Stimulated activated naive CD8-positive, alpha-beta T cell treated with anti-CD3 and anti-CD28 coated beads, Interleukin-15, amount 100 ng/mL, for 72 hours (primary cell): ENCODE measurements at regions not wholly inside any gene's neighbourhood (a gene's known extent, or its start where the extent isn't known, plus 50 kb on each side); places are given as distances from the start of the nearest gene placed in this dataset.

ENCODE experiments used
- ATAC-seq: fragments of 150-1000 bp; cut with Tn5 transposase; 2 replicates; pipeline ENCODE4 v1.10.0; 2021; ENCODE audit warnings: mild to moderate bottlenecking, moderate library complexity
- DNase-seq, 2 donors: peaks; one replicate each; pipeline ENCODE4 v3.0.0; 2021 to 2022
- H3K27ac Mint-ChIP-seq, 2 donors: one replicate each; pipeline ENCODE4 v1.8.0; 2022; ENCODE audit warnings: mild to moderate bottlenecking in 2 of 2, mixed read lengths in 2 of 2, moderate library complexity in 2 of 2
- H3K27me3 Mint-ChIP-seq: one replicate; pipeline ENCODE4 v1.8.0; 2022; ENCODE audit warnings: mixed read lengths
- H3K4me1 Mint-ChIP-seq: one replicate; pipeline ENCODE4 v1.8.0; 2022; ENCODE audit warnings: mild to moderate bottlenecking, mixed read lengths
- H3K4me3 Mint-ChIP-seq, 2 donors: one replicate each; pipeline ENCODE4 v1.8.0; 2022; ENCODE audit warnings: mild to moderate bottlenecking in 2 of 2, mixed read lengths in 2 of 2, moderate library complexity in 1 of 2
- H3K9me3 Mint-ChIP-seq, 2 donors: one replicate each; pipeline ENCODE4 v1.8.0; 2022; ENCODE audit warnings: mixed read lengths in 2 of 2

- Mint-ChIP-seq H3K4me1 (no peaks in the 10 kb centered on the region), H3K27ac (peak overlapping the region in 1 of 2 donors; percentile 78), H3K4me3 (no peak overlapping the region), H3K27me3 (peaks cover 29% of the 10 kb centered on the region), H3K9me3 (peaks cover 10 to 22% of the 10 kb centered on the region in 2 donors)
- ATAC-seq (no peak), DNase-seq (no peak)
Measured at GRCh38 chr15:62218841-62219240, 53.8 kb upstream of the C2CD4B start.

GRCh38 chr15:62219799-62220198 is 54.7 kb upstream of the C2CD4B start:
- Mint-ChIP-seq H3K4me1 (no peaks in the 10 kb centered on the region), H3K4me3 (no peak overlapping the region)
- ATAC-seq: no peak

GRCh38 chr15:62223020-62223419 is 57.9 kb upstream of the C2CD4B start:
- H3K27ac Mint-ChIP-seq: peak overlapping the region; percentile 70 to 86
- ATAC-seq: no peak
- peaks cover 39% of the 10 kb centered on the region for H3K27me3 Mint-ChIP-seq
- no peaks in the 10 kb centered on the region for H3K4me1 Mint-ChIP-seq
- H3K9me3 Mint-ChIP-seq: peaks cover 0 to 7% of the 10 kb centered on the region in 2 donors
- H3K4me3 Mint-ChIP-seq: no peak overlapping the region
- DNase-seq: no peak

More at GRCh38 chr15:62219799-62220198, 54.7 kb upstream of the C2CD4B start:
- Mint-ChIP-seq H3K27ac (no peak overlapping the region), H3K27me3 (peaks cover 29% of the 10 kb centered on the region), H3K9me3 (peaks cover 10 to 22% of the 10 kb centered on the region in 2 donors)
- DNase-seq: no peak

- Mint-ChIP-seq H3K27me3 (peaks cover 31% of the 10 kb centered on the region), H3K4me3 (no peak overlapping the region), H3K4me1 (no peaks in the 10 kb centered on the region), H3K27ac (no peak overlapping the region), H3K9me3 (no peaks in the 10 kb centered on the region)
- ATAC-seq (no peak), DNase-seq (no peak)
Measured at GRCh38 chr15:62228604-62229003, 63.5 kb upstream of the C2CD4B start.

GRCh38 chr15:62231856-62232255 is 66.8 kb upstream of the C2CD4B start:
- ATAC-seq (no peak), DNase-seq (no peak)
- Mint-ChIP-seq H3K4me3 (no peak overlapping the region), H3K9me3 (no peaks in the 10 kb centered on the region), H3K27me3 (peaks cover 25% of the 10 kb centered on the region), H3K27ac (no peak overlapping the region), H3K4me1 (no peaks in the 10 kb centered on the region)

- Mint-ChIP-seq H3K4me1 (no peaks in the 10 kb centered on the region), H3K9me3 (no peaks in the 10 kb centered on the region), H3K27ac (no peak overlapping the region), H3K4me3 (no peak overlapping the region), H3K27me3 (peaks cover 8% of the 10 kb centered on the region)
- no peak for DNase-seq
- no peak for ATAC-seq
Measured at GRCh38 chr15:62240121-62241096, 75.3 kb upstream of the C2CD4B start.

- Mint-ChIP-seq H3K4me1 (no peaks in the 10 kb centered on the region), H3K27ac (peak overlapping the region in 1 of 2 donors; percentile 29), H3K9me3 (no peaks in the 10 kb centered on the region), H3K27me3 (peaks cover 11% of the 10 kb centered on the region), H3K4me3 (no peak overlapping the region)
- DNase-seq (no peak), ATAC-seq (no peak)
Measured at GRCh38 chr15:62241135-62241770, 76.2 kb upstream of the C2CD4B start.

GRCh38 chr15:62242999-62243398 is 77.9 kb upstream of the C2CD4B start:
- no peak for ATAC-seq
- Mint-ChIP-seq H3K27ac (peak overlapping the region in 1 of 2 donors; percentile 42), H3K9me3 (no peaks in the 10 kb centered on the region), H3K27me3 (peaks cover 26% of the 10 kb centered on the region), H3K4me1 (no peaks in the 10 kb centered on the region), H3K4me3 (no peak overlapping the region)
- DNase-seq: no peak

- no peak for ATAC-seq
- H3K4me1 Mint-ChIP-seq: no peaks in the 10 kb centered on the region
- H3K27me3 Mint-ChIP-seq: peaks cover 26% of the 10 kb centered on the region
- H3K9me3 Mint-ChIP-seq: no peaks in the 10 kb centered on the region
- no peak overlapping the region for H3K4me3 Mint-ChIP-seq
- no peak for DNase-seq
- H3K27ac Mint-ChIP-seq: peak overlapping the region; percentile 2 to 61
Measured at GRCh38 chr15:62244762-62245161, 79.7 kb upstream of the C2CD4B start.

- peaks cover 32% of the 10 kb centered on the region for H3K27me3 Mint-ChIP-seq
- no peaks in the 10 kb centered on the region for H3K9me3 Mint-ChIP-seq
- H3K27ac Mint-ChIP-seq: no peak overlapping the region
- ATAC-seq (no peak), DNase-seq (no peak)
- no peak overlapping the region for H3K4me3 Mint-ChIP-seq
- H3K4me1 Mint-ChIP-seq: no peaks in the 10 kb centered on the region
Measured at GRCh38 chr15:62248277-62248984, 83.3 kb upstream of the C2CD4B start.

- Mint-ChIP-seq H3K9me3 (no peaks in the 10 kb centered on the region), H3K4me1 (no peaks in the 10 kb centered on the region), H3K27me3 (peaks cover 39% of the 10 kb centered on the region), H3K4me3 (no peak overlapping the region), H3K27ac (no peak overlapping the region)
- ATAC-seq: no peak
- DNase-seq: no peak
Measured at GRCh38 chr15:62249501-62249900, 84.4 kb upstream of the C2CD4B start.

GRCh38 chr15:62250186-62250585 is 85.1 kb upstream of the C2CD4B start:
- DNase-seq: no peak
- Mint-ChIP-seq H3K9me3 (no peaks in the 10 kb centered on the region), H3K4me3 (no peak overlapping the region), H3K4me1 (no peaks in the 10 kb centered on the region), H3K27ac (no peak overlapping the region), H3K27me3 (peaks cover 46% of the 10 kb centered on the region)
- ATAC-seq: no peak

GRCh38 chr15:62250978-62251377 is 85.9 kb upstream of the C2CD4B start:
- Mint-ChIP-seq H3K9me3 (no peaks in the 10 kb centered on the region), H3K27ac (no peak overlapping the region), H3K4me1 (no peaks in the 10 kb centered on the region), H3K27me3 (peaks cover 52% of the 10 kb centered on the region), H3K4me3 (no peak overlapping the region)
- ATAC-seq: no peak
- DNase-seq: no peak

GRCh38 chr15:62253294-62253693 is 88.2 kb upstream of the C2CD4B start:
- no peak overlapping the region for H3K4me3 Mint-ChIP-seq
- ATAC-seq (no peak), DNase-seq (no peak)
- peaks cover 35% of the 10 kb centered on the region for H3K27me3 Mint-ChIP-seq
- no peaks in the 10 kb centered on the region for H3K9me3 Mint-ChIP-seq
- no peaks in the 10 kb centered on the region for H3K4me1 Mint-ChIP-seq
- H3K27ac Mint-ChIP-seq: no peak overlapping the region

- peak overlapping the region in 1 of 2 donors; percentile 49 for H3K27ac Mint-ChIP-seq
- peak; percentile 66 to 67 for DNase-seq
- H3K9me3 Mint-ChIP-seq: peaks cover 0 to under 1% of the 10 kb centered on the region in 2 donors
- peak; percentile 79 for ATAC-seq
- no peak overlapping the region for H3K4me3 Mint-ChIP-seq
- no peaks in the 10 kb centered on the region for H3K4me1 Mint-ChIP-seq
- H3K27me3 Mint-ChIP-seq: peaks cover 42% of the 10 kb centered on the region
Measured at GRCh38 chr15:62254137-62254934, 89.3 kb upstream of the C2CD4B start.
